Body of pancreas (tissue), 4 donors: ENCODE measurements at regions not wholly inside any gene's neighbourhood (a gene's known extent, or its start where the extent isn't known, plus 50 kb on each side); places are given as distances from the start of the nearest gene placed in this dataset.

Experiments
- POLR2A ChIP-seq, 3 donors: fragments of 450-650 bp; IDR thresholded peaks; one replicate each; pipeline ENCODE4 v1.6.1; 2016; ENCODE audit warnings: antibody characterized with exemption in 3 of 3, mild to moderate bottlenecking in 2 of 3
- TF ChIP-seq, protein P1 (sequence below), 7 experiments: fragments of 450-650 bp in 4 of 7; fragments of 200-600 bp in 3 of 7; sonication (generic) in 3 of 7; IDR thresholded peaks; one replicate each; pipeline ENCODE4 v1.5.1; 2016 to 2019; ENCODE audit warnings: antibody characterized with exemption in 7 of 7

DNA sequence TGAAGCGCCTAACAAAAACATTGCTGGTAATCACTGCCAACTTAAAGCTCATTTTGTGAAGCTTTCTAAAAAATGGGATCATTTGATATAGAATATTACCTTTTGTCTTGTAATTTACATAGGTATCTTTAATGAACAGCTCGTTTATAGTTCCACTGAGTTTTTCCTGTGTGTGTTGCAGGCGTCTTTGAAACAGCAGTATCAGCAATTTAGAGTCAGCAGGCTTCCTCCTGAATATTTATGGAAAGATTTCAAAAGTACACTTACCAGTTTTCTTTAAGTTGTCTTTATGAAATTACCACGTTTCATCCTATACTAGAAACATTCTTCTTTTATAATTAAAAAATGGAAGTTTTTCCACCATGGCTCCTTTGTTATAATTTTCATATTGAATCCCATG, 140.3 kb upstream of the GRIN3A start:
- TF ChIP-seq, protein P1, sequence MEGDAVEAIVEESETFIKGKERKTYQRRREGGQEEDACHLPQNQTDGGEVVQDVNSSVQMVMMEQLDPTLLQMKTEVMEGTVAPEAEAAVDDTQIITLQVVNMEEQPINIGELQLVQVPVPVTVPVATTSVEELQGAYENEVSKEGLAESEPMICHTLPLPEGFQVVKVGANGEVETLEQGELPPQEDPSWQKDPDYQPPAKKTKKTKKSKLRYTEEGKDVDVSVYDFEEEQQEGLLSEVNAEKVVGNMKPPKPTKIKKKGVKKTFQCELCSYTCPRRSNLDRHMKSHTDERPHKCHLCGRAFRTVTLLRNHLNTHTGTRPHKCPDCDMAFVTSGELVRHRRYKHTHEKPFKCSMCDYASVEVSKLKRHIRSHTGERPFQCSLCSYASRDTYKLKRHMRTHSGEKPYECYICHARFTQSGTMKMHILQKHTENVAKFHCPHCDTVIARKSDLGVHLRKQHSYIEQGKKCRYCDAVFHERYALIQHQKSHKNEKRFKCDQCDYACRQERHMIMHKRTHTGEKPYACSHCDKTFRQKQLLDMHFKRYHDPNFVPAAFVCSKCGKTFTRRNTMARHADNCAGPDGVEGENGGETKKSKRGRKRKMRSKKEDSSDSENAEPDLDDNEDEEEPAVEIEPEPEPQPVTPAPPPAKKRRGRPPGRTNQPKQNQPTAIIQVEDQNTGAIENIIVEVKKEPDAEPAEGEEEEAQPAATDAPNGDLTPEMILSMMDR (IDR thresholded peaks at IDR 0.05), result no peak
- TF ChIP-seq POLR2A (IDR thresholded peaks at IDR 0.05), result no peak
